Lower leg skin (tissue), 4 donors: ENCODE measurements at regions not wholly inside any gene's neighbourhood (a gene's known extent, or its start where the extent isn't known, plus 50 kb on each side); places are given as distances from the start of the nearest gene placed in this dataset.

Experiments
- DNase-seq, 2 donors: peaks; one replicate each; pipeline ENCODE4 v3.0.0-alpha.2; 2019; ENCODE audit warnings: low spot score in 2 of 2
- H3K4me3 ChIP-seq: fragments of 200-600 bp; sonication (generic); 2 replicates; pipeline ENCODE4 v1.5.1; 2017; ENCODE audit warnings: mild to moderate bottlenecking, low read depth; ENCODE audit not compliant: poor library complexity, severe bottlenecking
- CTCF ChIP-seq, 3 donors: fragments of 450-650 bp; IDR thresholded peaks; one replicate each; pipeline ENCODE4 v1.5.1; 2016; ENCODE audit warnings: antibody characterized with exemption in 3 of 3, mild to moderate bottlenecking in 3 of 3, moderate library complexity in 2 of 3
- POLR2A ChIP-seq, 2 donors: fragments of 450-650 bp; IDR thresholded peaks; one replicate each; pipeline ENCODE4 v1.6.1; 2016 to 2017; ENCODE audit warnings: antibody characterized with exemption in 2 of 2, mild to moderate bottlenecking in 1 of 2, moderate library complexity in 1 of 2
- WGBS, 2 donors: methylation state at CpG; one replicate each; pipeline ENCODE4 v1.1.5; 2018; 5-methylcytosine and 5-hydroxymethylcytosine counted together
- intact Hi-C: fragments of 100-400 bp; cut with DNase I; formaldehyde crosslinking; loops from one replicate; pipeline ENCODE4 v1.15.0; 2023; ENCODE audit warnings: low total_unique reads

GRCh38 chr14:22448035-22448904 is 140.8 kb downstream of the DAD1 start:
- DNase-seq = no peak
- TF ChIP-seq POLR2A (IDR thresholded peaks at IDR 0.05) (no peak), CTCF (IDR thresholded peaks at IDR 0.05) (no peak)
- intact Hi-C loops = no loop called here
- no peak overlapping the region for H3K4me3 ChIP-seq
- WGBS, 2 donors = 79 to 86% methylated on average over 10 of the region's 10 CpGs

GRCh38 chr14:22438742-22439141 is 150.3 kb downstream of the DAD1 start:
- DNase-seq = no peak
- no peak overlapping the region for H3K4me3 ChIP-seq
- 84 to 86% methylated on average over 3 of the region's 3 CpGs for WGBS, 2 donors
- TF ChIP-seq POLR2A (IDR thresholded peaks at IDR 0.05) = no peak
- TF ChIP-seq CTCF (IDR thresholded peaks at IDR 0.05) = no peak
- intact Hi-C loops = no loop called here

GRCh38 chr14:22434901-22435550 is 154.0 kb downstream of the DAD1 start:
- no peak for TF ChIP-seq CTCF (IDR thresholded peaks at IDR 0.05)
- intact Hi-C loops = no loop called here
- WGBS, 2 donors = 77 to 85% methylated on average over 6 of the region's 6 CpGs
- H3K4me3 ChIP-seq = no peak overlapping the region
- DNase-seq = no peak

- WGBS, 2 donors = 85 to 88% methylated on average over 4 of the region's 4 CpGs
- no peak for DNase-seq
- TF ChIP-seq CTCF (IDR thresholded peaks at IDR 0.05) (no peak), POLR2A (IDR thresholded peaks at IDR 0.05) (no peak)
- intact Hi-C loops = no loop called here
- no peak overlapping the region for H3K4me3 ChIP-seq
These were observed 155.0 kb downstream of the DAD1 start for GRCh38 chr14:22434030-22434429.

GRCh38 chr14:22433069-22433468 is 156.0 kb downstream of the DAD1 start:
- DNase-seq = no peak
- intact Hi-C loops = no loop called here
- H3K4me3 ChIP-seq = no peak overlapping the region
- 47 to 52% methylated on average over 4 of the region's 4 CpGs for WGBS, 2 donors
- TF ChIP-seq CTCF (IDR thresholded peaks at IDR 0.05) = no peak
- no peak for TF ChIP-seq POLR2A (IDR thresholded peaks at IDR 0.05)
